Activated T-cell treated with anti-CD3 and anti-CD28 coated beads, Interleukin-2, amount 50 U/mL, for 4 hours (primary cell): ENCODE measurements at regions not wholly inside any gene's neighbourhood (a gene's known extent, or its start where the extent isn't known, plus 50 kb on each side); places are given as distances from the start of the nearest gene placed in this dataset.

Source experiments
- ATAC-seq, 2 donors: fragments of 200-7000 bp; cut with Tn5 transposase; one replicate each; pipeline ENCODE4 v1.10.0; 2021
- DNase-seq: peaks from one replicate; pipeline ENCODE4 v3.0.0-alpha.2; 2020
- H3K27me3 Mint-ChIP-seq: one replicate; pipeline ENCODE4 v1.8.0; 2021; ENCODE audit warnings: low read depth, mixed read lengths
- H3K36me3 Mint-ChIP-seq: one replicate; pipeline ENCODE4 v1.8.0; 2022; ENCODE audit warnings: mixed read lengths; ENCODE audit not compliant: insufficient read depth
- H3K4me1 Mint-ChIP-seq: one replicate; pipeline ENCODE4 v1.8.0; 2021; ENCODE audit warnings: low read depth, mixed read lengths
- H3K4me3 Mint-ChIP-seq: one replicate; pipeline ENCODE4 v1.8.0; 2021; ENCODE audit warnings: mild to moderate bottlenecking, moderate library complexity, mixed read lengths
- H3K9me3 Mint-ChIP-seq: one replicate; pipeline ENCODE4 v1.8.0; 2021; ENCODE audit warnings: mixed read lengths

DNA sequence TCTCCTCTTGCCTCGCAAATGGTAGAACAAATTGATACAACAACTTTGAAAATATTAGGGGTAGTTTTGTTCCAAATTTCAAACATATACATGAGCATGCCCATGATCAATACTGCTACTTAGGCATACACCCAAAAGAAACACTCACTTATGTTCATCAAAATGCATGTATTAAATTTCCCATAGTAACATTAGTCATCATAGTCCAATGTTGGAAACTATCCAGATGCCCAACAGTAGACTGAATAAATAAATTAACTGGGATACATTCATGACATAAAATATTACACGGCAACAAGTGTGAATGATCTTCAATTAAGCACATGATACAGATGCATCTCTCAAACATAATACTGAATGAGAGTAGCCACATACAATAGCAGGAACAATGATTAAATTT, 391.6 kb downstream of the CDH11 start:
- ATAC-seq (no peak), DNase-seq (no peak)
- Mint-ChIP-seq H3K4me3 (no peak overlapping the region), H3K27me3 (no peaks in the 10 kb centered on the region), H3K4me1 (no peaks in the 10 kb centered on the region), H3K36me3 (no peaks in the 10 kb centered on the region), H3K9me3 (peaks cover 34% of the 10 kb centered on the region)

DNA sequence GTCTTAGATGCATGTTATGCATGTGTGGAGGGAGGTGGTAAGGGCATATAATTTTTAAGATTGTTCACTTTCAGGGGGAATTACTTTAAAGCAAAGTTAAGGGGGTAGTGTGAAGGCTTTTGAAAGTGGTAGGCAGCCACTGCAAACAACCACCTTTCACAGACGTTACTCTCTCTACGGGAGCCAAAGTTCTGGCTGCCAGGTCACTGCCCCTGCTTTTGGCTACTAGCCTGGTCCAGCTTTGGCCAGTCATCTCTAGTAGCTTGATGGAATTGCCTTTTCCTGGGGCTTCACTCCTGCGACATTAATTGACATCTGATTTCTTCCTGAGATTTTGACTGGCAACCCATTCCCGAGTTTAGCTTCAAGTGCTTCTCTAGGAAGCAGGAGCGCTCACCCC, 397.5 kb downstream of the CDH11 start:
- H3K4me3 Mint-ChIP-seq, result no peak overlapping the region
- H3K9me3 Mint-ChIP-seq, result peaks cover 27% of the 10 kb centered on the region
- no peak for DNase-seq
- no peaks in the 10 kb centered on the region for H3K4me1 Mint-ChIP-seq
- no peaks in the 10 kb centered on the region for H3K36me3 Mint-ChIP-seq
- no peak for ATAC-seq
- H3K27me3 Mint-ChIP-seq, result no peaks in the 10 kb centered on the region

DNA sequence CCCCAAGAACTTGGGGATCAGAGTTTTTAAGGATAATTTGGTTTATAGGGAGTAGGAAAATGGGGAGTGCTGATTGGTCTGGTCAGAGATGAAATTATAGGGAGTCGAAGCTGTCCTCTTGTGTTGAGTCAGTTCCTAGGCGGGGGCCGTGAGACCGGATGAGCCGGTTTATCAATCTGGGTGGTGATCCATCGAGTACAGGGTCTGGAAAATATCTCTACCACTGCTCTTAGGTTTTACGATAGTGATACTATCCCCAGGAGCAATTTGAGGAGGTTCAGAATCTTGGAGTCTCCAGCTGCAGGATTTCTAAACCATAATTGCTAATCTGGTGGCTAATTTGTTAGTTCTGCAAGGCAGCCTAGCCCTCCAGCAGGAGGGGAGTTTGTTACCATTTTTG, 403.4 kb downstream of the CDH11 start:
- Mint-ChIP-seq H3K4me1 (no peaks in the 10 kb centered on the region), H3K27me3 (no peaks in the 10 kb centered on the region), H3K36me3 (no peaks in the 10 kb centered on the region), H3K4me3 (no peak overlapping the region), H3K9me3 (peaks cover 17% of the 10 kb centered on the region)
- DNase-seq (no peak), ATAC-seq (no peak)

DNA sequence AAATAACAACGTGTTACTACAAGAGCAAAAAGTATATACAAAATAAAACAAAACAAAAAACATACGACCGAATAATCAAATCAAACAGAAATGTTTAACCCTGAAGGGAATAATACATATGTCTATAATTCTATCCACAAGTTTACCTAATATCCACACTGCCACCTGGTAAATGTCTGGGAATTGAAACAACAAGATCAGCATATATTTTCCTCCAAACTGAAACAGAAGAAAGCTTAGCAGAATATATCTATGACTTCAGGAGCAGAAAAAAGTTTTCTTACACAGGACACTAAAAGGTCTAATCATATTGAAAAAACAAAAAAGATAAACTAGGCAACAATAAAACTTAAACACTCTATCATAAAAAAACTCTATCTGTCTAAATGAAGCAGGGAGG, 404.0 kb downstream of the CDH11 start:
- ATAC-seq, result no peak
- no peaks in the 10 kb centered on the region for H3K27me3 Mint-ChIP-seq
- no peak overlapping the region for H3K4me3 Mint-ChIP-seq

DNA sequence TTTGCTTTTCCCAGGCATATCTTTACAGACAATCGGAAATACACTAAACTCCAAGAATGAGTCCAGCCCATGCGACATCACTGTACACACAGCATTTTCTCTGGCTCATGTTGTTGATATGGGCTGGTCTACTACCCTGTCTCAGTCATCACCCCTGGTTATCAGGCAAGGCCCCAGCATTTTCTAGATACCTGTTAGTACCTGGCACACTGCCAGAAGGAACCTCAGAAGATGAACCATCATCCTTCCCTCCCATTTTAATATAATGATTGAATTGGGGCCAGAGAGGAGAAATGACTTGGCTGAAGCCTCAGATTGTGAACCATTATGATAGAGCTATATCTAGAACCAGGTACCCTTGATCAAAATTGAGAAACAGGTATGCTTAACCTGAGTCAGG, 406.2 kb downstream of the CDH11 start:
- no peaks in the 10 kb centered on the region for H3K4me1 Mint-ChIP-seq
- no peaks in the 10 kb centered on the region for H3K36me3 Mint-ChIP-seq
- H3K27me3 Mint-ChIP-seq, result no peaks in the 10 kb centered on the region
- ATAC-seq, result no peak
- H3K4me3 Mint-ChIP-seq, result no peak overlapping the region
- no peak for DNase-seq
- H3K9me3 Mint-ChIP-seq, result peaks cover 13% of the 10 kb centered on the region

More for the DNA sequence above, 404.0 kb downstream of the CDH11 start:
- Mint-ChIP-seq H3K36me3 (no peaks in the 10 kb centered on the region), H3K9me3 (peaks cover 13% of the 10 kb centered on the region), H3K4me1 (no peaks in the 10 kb centered on the region)
- DNase-seq, result no peak

GRCh38 chr16:64712026-64712425, 409.8 kb downstream of the CDH11 start:
- Mint-ChIP-seq H3K4me3 (no peak overlapping the region), H3K9me3 (peaks cover 13% of the 10 kb centered on the region), H3K27me3 (no peaks in the 10 kb centered on the region), H3K36me3 (no peaks in the 10 kb centered on the region), H3K4me1 (no peaks in the 10 kb centered on the region)
- ATAC-seq (no peak), DNase-seq (no peak)

- DNase-seq, result no peak
- H3K27me3 Mint-ChIP-seq, result no peaks in the 10 kb centered on the region
- no peak for ATAC-seq
- no peaks in the 10 kb centered on the region for H3K4me1 Mint-ChIP-seq
- peaks cover 13% of the 10 kb centered on the region for H3K9me3 Mint-ChIP-seq
- no peaks in the 10 kb centered on the region for H3K36me3 Mint-ChIP-seq
- H3K4me3 Mint-ChIP-seq, result no peak overlapping the region
Measured at GRCh38 chr16:64711596-64711995, 410.3 kb downstream of the CDH11 start.

DNA sequence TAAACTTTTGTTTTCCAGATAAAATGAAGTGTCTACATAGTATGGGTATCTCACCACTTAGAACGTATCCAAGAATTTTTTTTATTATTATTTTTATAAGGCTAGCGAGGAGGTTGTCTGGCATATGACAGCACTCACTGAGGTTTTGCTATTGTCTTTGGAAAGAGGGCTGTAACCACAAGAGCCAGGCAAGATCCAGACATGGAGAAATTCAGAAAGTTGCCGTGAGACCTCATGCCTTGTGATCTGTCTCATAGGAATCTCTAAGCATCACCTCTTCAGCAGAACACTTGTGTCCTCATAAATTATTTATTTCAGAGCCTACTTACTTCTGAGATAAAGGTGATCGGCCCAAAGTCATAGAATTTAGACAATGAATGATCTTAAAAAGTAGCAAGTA, 410.8 kb downstream of the CDH11 start:
- Mint-ChIP-seq H3K4me1 (no peaks in the 10 kb centered on the region), H3K27me3 (no peaks in the 10 kb centered on the region), H3K4me3 (no peak overlapping the region), H3K9me3 (peaks cover 9% of the 10 kb centered on the region), H3K36me3 (no peaks in the 10 kb centered on the region)
- ATAC-seq, result no peak
- DNase-seq, result no peak

GRCh38 chr16:64705443-64705842, 416.4 kb downstream of the CDH11 start:
- peaks cover 16% of the 10 kb centered on the region for H3K9me3 Mint-ChIP-seq
- H3K27me3 Mint-ChIP-seq, result no peaks in the 10 kb centered on the region
- H3K4me3 Mint-ChIP-seq, result no peak overlapping the region
- ATAC-seq (no peak), DNase-seq (no peak)
- H3K4me1 Mint-ChIP-seq, result no peaks in the 10 kb centered on the region
- no peaks in the 10 kb centered on the region for H3K36me3 Mint-ChIP-seq

GRCh38 chr16:64704386-64704785, 417.5 kb downstream of the CDH11 start:
- DNase-seq, result no peak
- ATAC-seq, result no peak
- Mint-ChIP-seq H3K4me1 (no peaks in the 10 kb centered on the region), H3K27me3 (no peaks in the 10 kb centered on the region), H3K4me3 (no peak overlapping the region), H3K36me3 (no peaks in the 10 kb centered on the region), H3K9me3 (peaks cover 16% of the 10 kb centered on the region)

- H3K27me3 Mint-ChIP-seq, result no peaks in the 10 kb centered on the region
- ATAC-seq (no peak), DNase-seq (no peak)
- no peaks in the 10 kb centered on the region for H3K36me3 Mint-ChIP-seq
- peaks cover 13% of the 10 kb centered on the region for H3K9me3 Mint-ChIP-seq
- no peaks in the 10 kb centered on the region for H3K4me1 Mint-ChIP-seq
- H3K4me3 Mint-ChIP-seq, result no peak overlapping the region
Measured at GRCh38 chr16:64702415-64702814, 419.4 kb downstream of the CDH11 start.

DNA sequence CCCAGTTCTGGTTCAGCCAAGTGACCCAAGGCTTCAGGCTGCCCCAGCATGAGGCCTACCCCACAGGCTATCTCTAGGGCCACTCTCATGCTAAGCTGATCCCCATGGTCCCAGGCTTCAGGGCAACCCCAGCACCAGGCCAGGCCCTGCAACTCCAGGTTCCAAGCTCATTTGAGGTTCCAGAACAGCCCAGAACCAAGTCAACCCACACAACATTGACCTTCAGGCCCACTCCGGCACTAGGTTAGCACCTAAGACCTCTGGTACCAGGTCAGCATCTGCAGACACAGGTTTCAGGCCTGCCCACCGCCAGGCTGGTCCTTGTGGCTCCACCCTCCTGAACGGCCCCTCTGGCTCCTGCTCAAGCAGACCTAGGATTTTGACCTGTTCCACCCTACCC, 421.2 kb downstream of the CDH11 start:
- ATAC-seq, result no peak
- no peak for DNase-seq
- Mint-ChIP-seq H3K4me1 (no peaks in the 10 kb centered on the region), H3K36me3 (no peaks in the 10 kb centered on the region), H3K4me3 (no peak overlapping the region), H3K27me3 (no peaks in the 10 kb centered on the region), H3K9me3 (peaks cover 14% of the 10 kb centered on the region)

DNA sequence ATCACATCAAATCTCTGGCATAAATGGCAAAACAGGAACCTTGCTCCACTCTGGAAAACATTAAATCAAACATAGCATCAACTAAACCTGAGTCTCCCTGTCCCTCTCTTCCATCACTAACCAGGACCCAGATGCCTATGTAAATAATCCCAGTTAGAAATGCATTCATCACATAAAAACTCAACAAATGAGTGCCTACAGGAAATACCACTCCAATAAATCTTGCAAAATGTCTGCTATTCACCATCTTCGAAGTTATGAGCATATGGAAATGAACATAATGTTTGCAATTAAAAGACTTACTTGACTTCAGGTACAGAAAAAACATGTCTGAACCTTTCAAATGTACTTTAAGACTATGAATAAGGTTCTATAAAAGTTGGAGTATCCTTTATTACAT, 425.0 kb downstream of the CDH11 start:
- Mint-ChIP-seq H3K36me3 (no peaks in the 10 kb centered on the region), H3K4me3 (no peak overlapping the region), H3K9me3 (peaks cover 16% of the 10 kb centered on the region), H3K4me1 (no peaks in the 10 kb centered on the region), H3K27me3 (no peaks in the 10 kb centered on the region)
- DNase-seq (no peak), ATAC-seq (no peak)

DNA sequence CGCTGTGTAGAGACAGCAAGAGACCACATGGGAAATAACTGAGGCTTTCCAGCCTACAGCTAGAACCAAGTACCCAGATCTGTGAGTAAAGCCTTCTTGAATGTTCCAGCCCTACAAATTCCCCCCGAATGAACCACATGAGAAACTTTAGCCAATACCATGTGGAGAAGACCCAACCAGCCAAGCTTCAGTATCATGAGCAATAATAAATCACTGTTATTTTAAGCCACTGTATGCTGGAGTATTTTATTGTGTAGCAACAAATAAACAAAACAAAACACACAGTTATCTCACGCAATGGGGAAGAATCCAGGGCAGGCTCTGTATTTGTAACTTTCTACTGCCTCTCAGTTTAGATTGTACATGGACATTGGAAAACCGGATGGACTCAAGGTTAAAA, 426.2 kb downstream of the CDH11 start:
- DNase-seq, result no peak
- no peak overlapping the region for H3K4me3 Mint-ChIP-seq
- no peak for ATAC-seq
- H3K9me3 Mint-ChIP-seq, result peaks cover 12% of the 10 kb centered on the region
- no peaks in the 10 kb centered on the region for H3K4me1 Mint-ChIP-seq
- H3K27me3 Mint-ChIP-seq, result no peaks in the 10 kb centered on the region
- no peaks in the 10 kb centered on the region for H3K36me3 Mint-ChIP-seq

DNA sequence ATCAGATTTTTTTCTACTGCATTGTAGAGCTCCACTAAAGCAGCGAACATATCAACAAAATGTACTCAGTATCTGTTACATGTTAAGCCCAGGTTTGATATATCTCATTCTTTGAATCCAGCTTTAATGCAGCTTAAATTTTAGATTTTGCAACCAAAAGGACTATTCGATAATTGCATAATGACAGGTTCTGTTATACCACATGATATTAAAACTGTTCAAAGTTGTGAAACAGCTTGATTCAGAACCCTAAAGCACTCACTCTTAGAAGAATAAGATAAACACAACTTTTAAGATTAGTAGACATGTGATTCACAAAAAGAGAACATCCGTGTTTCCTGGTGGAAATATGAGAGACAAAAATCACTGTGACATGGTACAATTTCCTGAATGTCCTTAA, 427.9 kb downstream of the CDH11 start:
- no peaks in the 10 kb centered on the region for H3K36me3 Mint-ChIP-seq
- H3K4me1 Mint-ChIP-seq, result no peaks in the 10 kb centered on the region
- H3K4me3 Mint-ChIP-seq, result no peak overlapping the region
- H3K27me3 Mint-ChIP-seq, result no peaks in the 10 kb centered on the region
- ATAC-seq (no peak), DNase-seq (no peak)
- H3K9me3 Mint-ChIP-seq, result peaks cover 16% of the 10 kb centered on the region

- no peaks in the 10 kb centered on the region for H3K4me1 Mint-ChIP-seq
- peaks cover 31% of the 10 kb centered on the region for H3K9me3 Mint-ChIP-seq
- no peaks in the 10 kb centered on the region for H3K27me3 Mint-ChIP-seq
- H3K4me3 Mint-ChIP-seq, result no peak overlapping the region
- ATAC-seq, result no peak
- no peak for DNase-seq
- no peaks in the 10 kb centered on the region for H3K36me3 Mint-ChIP-seq
Measured at GRCh38 chr16:64687786-64688185, 434.1 kb downstream of the CDH11 start.
